ENCODE measurements at regions not wholly inside any gene's neighbourhood (a gene's known extent, or its start where the extent isn't known, plus 50 kb on each side); places are given as distances from the start of the nearest gene placed in this dataset.

DNA sequence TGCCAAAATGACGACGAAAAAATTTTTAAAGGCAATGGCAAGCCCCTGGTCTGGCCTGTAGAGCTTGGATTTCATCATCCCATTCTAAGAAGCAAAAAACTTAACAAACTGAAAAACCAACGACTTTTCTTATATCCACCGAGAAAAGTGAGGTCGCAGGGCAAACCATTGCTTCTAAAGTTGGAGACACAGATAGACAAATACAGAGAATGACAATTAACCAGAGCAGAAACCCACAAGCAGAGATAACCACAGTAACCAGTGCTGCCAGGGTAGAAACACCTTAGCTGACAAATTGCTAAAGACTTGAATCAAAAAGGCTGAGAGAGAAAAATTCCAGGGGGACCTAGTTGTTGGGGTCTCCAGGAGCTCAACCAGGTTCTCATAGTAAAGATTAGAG is 386.5 kb upstream of the SGO1 start (continued):
- TF ChIP-seq, protein P1, sequence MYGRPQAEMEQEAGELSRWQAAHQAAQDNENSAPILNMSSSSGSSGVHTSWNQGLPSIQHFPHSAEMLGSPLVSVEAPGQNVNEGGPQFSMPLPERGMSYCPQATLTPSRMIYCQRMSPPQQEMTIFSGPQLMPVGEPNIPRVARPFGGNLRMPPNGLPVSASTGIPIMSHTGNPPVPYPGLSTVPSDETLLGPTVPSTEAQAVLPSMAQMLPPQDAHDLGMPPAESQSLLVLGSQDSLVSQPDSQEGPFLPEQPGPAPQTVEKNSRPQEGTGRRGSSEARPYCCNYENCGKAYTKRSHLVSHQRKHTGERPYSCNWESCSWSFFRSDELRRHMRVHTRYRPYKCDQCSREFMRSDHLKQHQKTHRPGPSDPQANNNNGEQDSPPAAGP (tag by site-specific recombination; IDR thresholded peaks at IDR 0.05): no peak
- TF ChIP-seq, protein P2, sequence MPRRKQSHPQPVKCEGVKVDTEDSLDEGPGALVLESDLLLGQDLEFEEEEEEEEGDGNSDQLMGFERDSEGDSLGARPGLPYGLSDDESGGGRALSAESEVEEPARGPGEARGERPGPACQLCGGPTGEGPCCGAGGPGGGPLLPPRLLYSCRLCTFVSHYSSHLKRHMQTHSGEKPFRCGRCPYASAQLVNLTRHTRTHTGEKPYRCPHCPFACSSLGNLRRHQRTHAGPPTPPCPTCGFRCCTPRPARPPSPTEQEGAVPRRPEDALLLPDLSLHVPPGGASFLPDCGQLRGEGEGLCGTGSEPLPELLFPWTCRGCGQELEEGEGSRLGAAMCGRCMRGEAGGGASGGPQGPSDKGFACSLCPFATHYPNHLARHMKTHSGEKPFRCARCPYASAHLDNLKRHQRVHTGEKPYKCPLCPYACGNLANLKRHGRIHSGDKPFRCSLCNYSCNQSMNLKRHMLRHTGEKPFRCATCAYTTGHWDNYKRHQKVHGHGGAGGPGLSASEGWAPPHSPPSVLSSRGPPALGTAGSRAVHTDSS (tag by site-specific recombination; IDR thresholded peaks at IDR 0.05): no peak
- no peak for TF ChIP-seq KLF10 (tag by site-specific recombination; IDR thresholded peaks at IDR 0.05)
- no peak for TF ChIP-seq ZBTB20 (tag by site-specific recombination; IDR thresholded peaks at IDR 0.05)
- TF ChIP-seq ZBTB21 (tag by site-specific recombination; IDR thresholded peaks at IDR 0.05): no peak

DNA sequence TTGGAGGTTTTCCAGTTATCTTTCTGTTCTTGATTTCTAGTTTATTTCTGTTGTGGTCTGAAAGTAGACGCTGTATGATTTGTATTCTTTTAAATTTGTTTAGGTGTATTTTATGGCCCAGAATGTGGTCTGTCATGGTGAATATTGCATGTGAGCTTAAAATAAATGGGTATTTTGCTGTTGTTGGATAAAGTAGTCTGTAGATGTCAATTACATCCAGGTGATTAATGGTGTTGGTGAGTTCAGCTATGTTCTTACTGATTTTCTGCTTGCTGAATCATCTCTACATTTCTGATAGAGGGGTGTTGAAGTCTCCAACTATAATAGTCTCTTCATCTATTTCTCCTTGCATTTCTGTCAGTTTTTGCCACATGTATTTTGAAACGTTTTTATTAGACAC is 383.3 kb upstream of the SGO1 start:
- Histone ChIP-seq H3K4me1 (ENCODE audit: control insufficient read depth, insufficient read depth, low read length) (no peaks in the 10 kb centered on the region), H3K36me3 (ENCODE audit: control insufficient read depth in 2 of 2, insufficient read depth in 1 of 2, low read length in 2 of 2) (no peaks in the 10 kb centered on the region)
- POLR2A ChIA-PET: no interaction called here

DNA sequence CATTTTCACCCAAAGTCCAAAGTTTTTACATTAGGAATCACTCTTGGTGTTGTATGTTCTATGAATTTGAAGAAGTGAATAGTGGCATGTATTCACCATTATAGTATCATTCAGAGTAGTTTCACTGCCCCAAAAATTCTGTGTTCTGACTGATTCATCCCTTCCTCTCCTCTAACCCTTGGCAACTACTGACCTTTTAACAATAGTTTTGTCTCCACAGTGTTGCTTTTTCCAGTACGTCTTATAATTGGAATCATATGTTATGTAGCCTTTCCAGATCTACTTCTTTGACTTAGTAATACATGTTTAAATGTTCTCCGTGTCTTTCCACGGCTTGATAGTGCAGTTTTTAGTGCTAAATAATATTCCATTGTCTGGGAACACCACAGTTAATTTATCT is 379.0 kb upstream of the SGO1 start:
- H3K4me1 ChIP-seq (ENCODE audit: control insufficient read depth, insufficient read depth, low read length): no peaks in the 10 kb centered on the region
- H3K27ac ChIP-seq (ENCODE audit: extremely low read depth, low read depth, low read length): no peak overlapping the region
- H3K9me3 ChIP-seq (ENCODE audit: control insufficient read depth, insufficient read depth, low read depth, low read length): no peaks in the 10 kb centered on the region
- POLR2A ChIA-PET: no interaction called here
- no peaks in the 10 kb centered on the region for H3K36me3 ChIP-seq (ENCODE audit: control insufficient read depth in 2 of 2, insufficient read depth in 1 of 2, low read length in 2 of 2)
- H3K4me3 ChIP-seq (ENCODE audit: low read depth, low read length): no peak overlapping the region
- TF ChIP-seq, protein P3, sequence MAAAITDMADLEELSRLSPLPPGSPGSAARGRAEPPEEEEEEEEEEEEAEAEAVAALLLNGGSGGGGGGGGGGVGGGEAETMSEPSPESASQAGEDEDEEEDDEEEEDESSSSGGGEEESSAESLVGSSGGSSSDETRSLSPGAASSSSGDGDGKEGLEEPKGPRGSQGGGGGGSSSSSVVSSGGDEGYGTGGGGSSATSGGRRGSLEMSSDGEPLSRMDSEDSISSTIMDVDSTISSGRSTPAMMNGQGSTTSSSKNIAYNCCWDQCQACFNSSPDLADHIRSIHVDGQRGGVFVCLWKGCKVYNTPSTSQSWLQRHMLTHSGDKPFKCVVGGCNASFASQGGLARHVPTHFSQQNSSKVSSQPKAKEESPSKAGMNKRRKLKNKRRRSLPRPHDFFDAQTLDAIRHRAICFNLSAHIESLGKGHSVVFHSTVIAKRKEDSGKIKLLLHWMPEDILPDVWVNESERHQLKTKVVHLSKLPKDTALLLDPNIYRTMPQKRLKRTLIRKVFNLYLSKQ (tag by site-specific recombination; IDR thresholded peaks at IDR 0.05; ENCODE audit: borderline replicate concordance): no peak
- no peak for TF ChIP-seq ZNF132 (tag by site-specific recombination; IDR thresholded peaks at IDR 0.05; ENCODE audit: borderline replicate concordance)
- CTCF ChIA-PET: no interaction called here

More for the DNA sequence above, 383.3 kb upstream of the SGO1 start:
- no peak for TF ChIP-seq ZNF701 (tag by site-specific recombination; IDR thresholded peaks at IDR 0.05)
- TF ChIP-seq ZNF501 (tag by site-specific recombination; IDR thresholded peaks at IDR 0.05): no peak
- TF ChIP-seq, protein P4, sequence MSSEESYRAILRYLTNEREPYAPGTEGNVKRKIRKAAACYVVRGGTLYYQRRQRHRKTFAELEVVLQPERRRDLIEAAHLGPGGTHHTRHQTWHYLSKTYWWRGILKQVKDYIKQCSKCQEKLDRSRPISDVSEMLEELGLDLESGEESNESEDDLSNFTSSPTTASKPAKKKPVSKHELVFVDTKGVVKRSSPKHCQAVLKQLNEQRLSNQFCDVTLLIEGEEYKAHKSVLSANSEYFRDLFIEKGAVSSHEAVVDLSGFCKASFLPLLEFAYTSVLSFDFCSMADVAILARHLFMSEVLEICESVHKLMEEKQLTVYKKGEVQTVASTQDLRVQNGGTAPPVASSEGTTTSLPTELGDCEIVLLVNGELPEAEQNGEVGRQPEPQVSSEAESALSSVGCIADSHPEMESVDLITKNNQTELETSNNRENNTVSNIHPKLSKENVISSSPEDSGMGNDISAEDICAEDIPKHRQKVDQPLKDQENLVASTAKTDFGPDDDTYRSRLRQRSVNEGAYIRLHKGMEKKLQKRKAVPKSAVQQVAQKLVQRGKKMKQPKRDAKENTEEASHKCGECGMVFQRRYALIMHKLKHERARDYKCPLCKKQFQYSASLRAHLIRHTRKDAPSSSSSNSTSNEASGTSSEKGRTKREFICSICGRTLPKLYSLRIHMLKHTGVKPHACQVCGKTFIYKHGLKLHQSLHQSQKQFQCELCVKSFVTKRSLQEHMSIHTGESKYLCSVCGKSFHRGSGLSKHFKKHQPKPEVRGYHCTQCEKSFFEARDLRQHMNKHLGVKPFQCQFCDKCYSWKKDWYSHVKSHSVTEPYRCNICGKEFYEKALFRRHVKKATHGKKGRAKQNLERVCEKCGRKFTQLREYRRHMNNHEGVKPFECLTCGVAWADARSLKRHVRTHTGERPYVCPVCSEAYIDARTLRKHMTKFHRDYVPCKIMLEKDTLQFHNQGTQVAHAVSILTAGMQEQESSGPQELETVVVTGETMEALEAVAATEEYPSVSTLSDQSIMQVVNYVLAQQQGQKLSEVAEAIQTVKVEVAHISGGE (tag by site-specific recombination; conservative IDR thresholded peaks at IDR 0.05; ENCODE audit: low read depth): no peak
- no peak for TF ChIP-seq SALL2 (tag by site-specific recombination; IDR thresholded peaks at IDR 0.05; ENCODE audit: borderline replicate concordance)
- no peak for TF ChIP-seq KLF10 (tag by site-specific recombination; IDR thresholded peaks at IDR 0.05)
- TF ChIP-seq ZNF350 (tag by site-specific recombination; IDR thresholded peaks at IDR 0.05): no peak
- TF ChIP-seq, protein P5, sequence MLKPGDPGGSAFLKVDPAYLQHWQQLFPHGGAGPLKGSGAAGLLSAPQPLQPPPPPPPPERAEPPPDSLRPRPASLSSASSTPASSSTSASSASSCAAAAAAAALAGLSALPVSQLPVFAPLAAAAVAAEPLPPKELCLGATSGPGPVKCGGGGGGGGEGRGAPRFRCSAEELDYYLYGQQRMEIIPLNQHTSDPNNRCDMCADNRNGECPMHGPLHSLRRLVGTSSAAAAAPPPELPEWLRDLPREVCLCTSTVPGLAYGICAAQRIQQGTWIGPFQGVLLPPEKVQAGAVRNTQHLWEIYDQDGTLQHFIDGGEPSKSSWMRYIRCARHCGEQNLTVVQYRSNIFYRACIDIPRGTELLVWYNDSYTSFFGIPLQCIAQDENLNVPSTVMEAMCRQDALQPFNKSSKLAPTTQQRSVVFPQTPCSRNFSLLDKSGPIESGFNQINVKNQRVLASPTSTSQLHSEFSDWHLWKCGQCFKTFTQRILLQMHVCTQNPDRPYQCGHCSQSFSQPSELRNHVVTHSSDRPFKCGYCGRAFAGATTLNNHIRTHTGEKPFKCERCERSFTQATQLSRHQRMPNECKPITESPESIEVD (tag by site-specific recombination; IDR thresholded peaks at IDR 0.05): no peak
- no peak for TF ChIP-seq ZNF24 (tag by site-specific recombination; IDR thresholded peaks at IDR 0.05)
- TF ChIP-seq ZBTB48 (tag by site-specific recombination; IDR thresholded peaks at IDR 0.05): no peak
- no peak for TF ChIP-seq BCL11A (tag by site-specific recombination; IDR thresholded peaks at IDR 0.05; ENCODE audit: low read depth)
- CTCF ChIA-PET: no interaction called here
- no peak overlapping the region for H3K4me3 ChIP-seq (ENCODE audit: low read depth, low read length)
- H3K9me3 ChIP-seq (ENCODE audit: control insufficient read depth, insufficient read depth, low read depth, low read length): no peaks in the 10 kb centered on the region
- no peak overlapping the region for H3K27ac ChIP-seq (ENCODE audit: extremely low read depth, low read depth, low read length)
